Thyroid gland (tissue), 4 donors: ENCODE measurements at regions not wholly inside any gene's neighbourhood (a gene's known extent, or its start where the extent isn't known, plus 50 kb on each side); places are given as distances from the start of the nearest gene placed in this dataset.

ENCODE experiments used
- DNase-seq, 2 donors: peaks; one replicate each; pipeline ENCODE4 v3.0.0-alpha.2; 2019
- H3K27ac ChIP-seq, 3 donors: fragments of 200-600 bp; sonication (generic); 1 replicate in 2 of 3; 2 replicates in 1 of 3; pipeline ENCODE4 v1.5.1; 2016 to 2019; ENCODE audit warnings: mild to moderate bottlenecking in 1 of 3, moderate library complexity in 1 of 3
- H3K27me3 ChIP-seq: fragments of 200-600 bp; sonication (generic); one replicate; pipeline ENCODE4 v1.5.1; 2019
- H3K36me3 ChIP-seq, 2 donors: fragments of 200-600 bp; sonication (generic); one replicate each; pipeline ENCODE4 v1.5.1; 2016 to 2019
- H3K4me1 ChIP-seq, 2 donors: fragments of 200-600 bp; sonication (generic); one replicate each; pipeline ENCODE4 v1.5.1; 2017 to 2019
- H3K4me3 ChIP-seq, 3 donors: fragments of 200-600 bp; sonication (generic); replicated peaks in 1 of 3; 1 replicate in 2 of 3; 2 replicates in 1 of 3; pipeline ENCODE4 v1.5.1; 2016; ENCODE audit warnings: mild to moderate bottlenecking in 1 of 3
- H3K9me3 ChIP-seq: fragments of 200-600 bp; sonication (generic); one replicate; pipeline ENCODE4 v1.5.1; 2017
- POLR2A ChIP-seq, 2 donors: fragments of 450-650 bp; IDR thresholded peaks; one replicate each; pipeline ENCODE4 v1.6.1; 2017; ENCODE audit warnings: antibody characterized with exemption in 2 of 2, mild to moderate bottlenecking in 2 of 2, moderate library complexity in 1 of 2
- WGBS, 2 donors: methylation state at CpG; one replicate each; pipeline ENCODE4 v1.1.5; 2017; 5-methylcytosine and 5-hydroxymethylcytosine counted together
- intact Hi-C: fragments of 100-400 bp; cut with DNase I; formaldehyde crosslinking; loops from one replicate; pipeline ENCODE4 v1.15.1; 2023
- TF ChIP-seq, protein P1 (sequence below), 6 experiments: fragments of 200-600 bp in 3 of 6; fragments of 450-650 bp in 3 of 6; sonication (generic) in 3 of 6; IDR thresholded peaks; one replicate each; pipeline ENCODE4 v1.5.1; 2016 to 2019; ENCODE audit warnings: antibody characterized with exemption in 6 of 6, mild to moderate bottlenecking in 2 of 6, inconsistent platforms in 1 of 6, moderate library complexity in 1 of 6

DNA sequence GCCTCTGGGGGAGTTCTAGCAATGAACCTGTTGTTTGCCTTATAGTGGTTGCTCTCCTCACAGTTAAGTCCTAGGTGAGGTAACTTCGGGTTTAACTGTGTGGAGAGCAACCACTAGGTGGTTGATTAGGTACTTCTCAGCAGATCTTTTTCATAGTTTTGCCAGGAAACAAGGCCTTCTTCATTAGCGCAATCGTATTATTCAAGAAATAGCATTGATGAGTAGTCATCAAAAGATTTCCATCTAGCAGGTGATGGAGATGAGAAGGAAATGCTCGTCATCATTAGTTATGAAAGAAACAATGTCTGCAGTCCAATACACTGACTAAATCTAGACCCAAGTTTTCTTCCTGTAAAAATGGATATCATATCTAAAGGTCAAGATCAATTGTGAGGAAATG lies 923.3 kb downstream of the AACS start:
- TF ChIP-seq, protein P1, sequence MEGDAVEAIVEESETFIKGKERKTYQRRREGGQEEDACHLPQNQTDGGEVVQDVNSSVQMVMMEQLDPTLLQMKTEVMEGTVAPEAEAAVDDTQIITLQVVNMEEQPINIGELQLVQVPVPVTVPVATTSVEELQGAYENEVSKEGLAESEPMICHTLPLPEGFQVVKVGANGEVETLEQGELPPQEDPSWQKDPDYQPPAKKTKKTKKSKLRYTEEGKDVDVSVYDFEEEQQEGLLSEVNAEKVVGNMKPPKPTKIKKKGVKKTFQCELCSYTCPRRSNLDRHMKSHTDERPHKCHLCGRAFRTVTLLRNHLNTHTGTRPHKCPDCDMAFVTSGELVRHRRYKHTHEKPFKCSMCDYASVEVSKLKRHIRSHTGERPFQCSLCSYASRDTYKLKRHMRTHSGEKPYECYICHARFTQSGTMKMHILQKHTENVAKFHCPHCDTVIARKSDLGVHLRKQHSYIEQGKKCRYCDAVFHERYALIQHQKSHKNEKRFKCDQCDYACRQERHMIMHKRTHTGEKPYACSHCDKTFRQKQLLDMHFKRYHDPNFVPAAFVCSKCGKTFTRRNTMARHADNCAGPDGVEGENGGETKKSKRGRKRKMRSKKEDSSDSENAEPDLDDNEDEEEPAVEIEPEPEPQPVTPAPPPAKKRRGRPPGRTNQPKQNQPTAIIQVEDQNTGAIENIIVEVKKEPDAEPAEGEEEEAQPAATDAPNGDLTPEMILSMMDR (IDR thresholded peaks at IDR 0.05) = no peak
- no peak for TF ChIP-seq POLR2A (IDR thresholded peaks at IDR 0.05)
- Histone ChIP-seq H3K27ac (no peak overlapping the region), H3K9me3 (no peaks in the 10 kb centered on the region), H3K4me3 (no peak overlapping the region), H3K36me3 (no peaks in the 10 kb centered on the region), H3K4me1 (peaks cover 0 to 2% of the 10 kb centered on the region in 2 donors), H3K27me3 (no peaks in the 10 kb centered on the region)
- no peak for DNase-seq
- intact Hi-C loops = no loop called here
- WGBS, 2 donors = 87 to 97% methylated on average over 4 of the region's 4 CpGs

DNA sequence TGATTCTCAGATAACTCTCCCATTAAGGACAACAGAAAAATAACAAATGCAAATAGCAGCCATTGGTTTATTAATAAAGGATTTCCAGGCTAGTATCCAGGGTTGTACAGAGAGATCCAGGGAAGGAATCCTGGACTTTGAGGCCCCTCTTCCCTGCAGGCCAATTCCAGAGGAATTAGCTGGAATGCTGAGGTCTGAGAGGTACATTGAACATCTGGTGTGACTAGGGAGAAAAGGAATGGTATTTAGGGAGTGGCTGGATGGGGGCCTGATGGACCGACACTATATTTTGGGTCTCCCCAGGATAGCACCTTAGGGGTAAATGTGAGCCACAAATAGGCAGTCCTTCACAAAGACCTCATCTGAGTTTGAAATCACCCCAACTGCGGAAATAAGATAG lies 924.5 kb downstream of the AACS start:
- TF ChIP-seq POLR2A (IDR thresholded peaks at IDR 0.05) = no peak
- TF ChIP-seq, protein P1 (IDR thresholded peaks at IDR 0.05) = no peak
- Histone ChIP-seq H3K9me3 (no peaks in the 10 kb centered on the region), H3K4me1 (no peaks in the 10 kb centered on the region), H3K27ac (no peak overlapping the region), H3K4me3 (no peak overlapping the region), H3K36me3 (no peaks in the 10 kb centered on the region), H3K27me3 (no peaks in the 10 kb centered on the region)
- DNase-seq = no peak
- WGBS, 2 donors = 67 to 95% methylated on average over 2 of the region's 2 CpGs
- intact Hi-C loops = no loop called here

DNA sequence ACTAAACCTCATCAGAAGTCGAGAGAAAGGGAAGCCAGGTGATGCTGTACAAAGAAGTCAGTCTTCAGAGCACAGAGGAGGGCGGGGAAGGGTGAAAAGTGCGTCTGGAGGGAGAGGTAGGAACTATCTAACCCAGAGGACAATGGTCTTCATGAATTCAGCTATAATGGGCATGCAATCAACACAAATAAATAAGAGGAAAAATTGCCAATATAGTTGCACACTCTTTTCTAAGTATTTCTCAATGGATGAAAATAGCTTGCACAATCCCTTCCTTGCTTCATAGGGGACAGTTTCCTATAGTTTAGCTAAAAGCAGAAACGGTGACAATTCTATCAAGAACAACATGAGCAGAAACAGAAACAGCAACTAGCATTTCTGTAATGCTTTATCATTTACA lies 931.2 kb downstream of the AACS start:
- Histone ChIP-seq H3K27me3 (no peaks in the 10 kb centered on the region), H3K9me3 (no peaks in the 10 kb centered on the region), H3K4me3 (no peak overlapping the region), H3K36me3 (no peaks in the 10 kb centered on the region), H3K4me1 (no peaks in the 10 kb centered on the region), H3K27ac (no peak overlapping the region)
- TF ChIP-seq POLR2A (IDR thresholded peaks at IDR 0.05) = no peak
- TF ChIP-seq, protein P1 (IDR thresholded peaks at IDR 0.05) = no peak
- intact Hi-C loops = no loop called here
- 54 to 72% methylated on average over 4 of the region's 4 CpGs for WGBS, 2 donors
- DNase-seq = no peak

DNA sequence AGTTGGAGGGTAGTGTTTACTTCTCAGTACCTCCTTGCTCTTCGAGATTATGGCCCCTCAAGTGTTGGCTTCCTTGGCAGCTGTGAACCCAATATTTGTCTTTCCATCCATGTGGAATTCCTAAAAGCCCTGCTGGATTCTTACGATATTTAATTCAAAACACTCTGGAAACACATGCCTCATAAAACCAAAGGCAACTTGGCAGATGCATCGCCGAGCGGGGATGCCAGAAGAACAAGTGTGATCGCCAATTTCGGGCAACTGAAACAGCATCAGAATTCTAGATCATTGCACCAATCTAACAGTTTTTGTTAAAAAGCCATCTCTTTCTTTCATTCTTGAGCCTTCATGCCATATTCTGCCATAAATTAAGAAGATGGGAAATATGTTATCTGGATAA lies 934.4 kb downstream of the AACS start:
- Histone ChIP-seq H3K27me3 (no peaks in the 10 kb centered on the region), H3K36me3 (no peaks in the 10 kb centered on the region), H3K27ac (no peak overlapping the region), H3K4me3 (no peak overlapping the region), H3K9me3 (no peaks in the 10 kb centered on the region), H3K4me1 (no peaks in the 10 kb centered on the region)
- no peak for DNase-seq
- TF ChIP-seq, protein P1 (IDR thresholded peaks at IDR 0.05) = no peak
- no peak for TF ChIP-seq POLR2A (IDR thresholded peaks at IDR 0.05)
- 75 to 78% methylated on average over 7 of the region's 7 CpGs for WGBS, 2 donors
- intact Hi-C loops = no loop called here

DNA sequence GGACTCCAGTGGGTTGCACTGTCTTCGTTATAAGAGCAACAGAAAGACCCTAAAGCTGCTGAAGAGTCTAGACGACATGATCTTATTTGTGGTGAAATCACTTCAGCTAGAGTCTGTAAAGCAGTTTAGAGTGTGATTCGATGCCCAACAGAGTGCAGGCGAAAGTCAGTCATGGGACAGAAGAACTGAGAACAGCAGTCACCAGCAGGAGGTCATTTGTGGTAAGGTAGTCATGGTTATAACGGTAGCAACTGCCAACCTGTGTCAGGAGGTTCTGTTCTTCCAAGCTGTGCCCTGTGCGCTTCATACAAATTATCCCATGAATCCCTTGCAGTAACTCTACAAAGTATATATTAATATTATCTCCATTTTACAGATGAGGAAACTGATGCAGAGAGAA lies 954.1 kb downstream of the AACS start:
- intact Hi-C loops = no loop called here
- Histone ChIP-seq H3K4me3 (no peak overlapping the region), H3K27ac (no peak overlapping the region), H3K36me3 (no peaks in the 10 kb centered on the region), H3K27me3 (no peaks in the 10 kb centered on the region), H3K9me3 (no peaks in the 10 kb centered on the region), H3K4me1 (no peaks in the 10 kb centered on the region)
- no peak for DNase-seq
- WGBS, 2 donors = 72 to 78% methylated on average over 6 of the region's 6 CpGs
- TF ChIP-seq, protein P1 (IDR thresholded peaks at IDR 0.05) = no peak
- no peak for TF ChIP-seq POLR2A (IDR thresholded peaks at IDR 0.05)
